Small intestine (tissue), 7 donors: ENCODE measurements at regions not wholly inside any gene's neighbourhood (a gene's known extent, or its start where the extent isn't known, plus 50 kb on each side); places are given as distances from the start of the nearest gene placed in this dataset.

Experiments used
- DNase-seq, 2 donors: peaks; one replicate each; pipeline versions ENCODE4 v3.0.0 to v3.0.0-alpha.2; 2013
- FAIRE-seq: peaks from 2 replicates; lab custom pipeline; 2012; peaks lifted over from hg19 to GRCh38; lab: Jason Lieb, UNC
- H3K27ac ChIP-seq, 3 donors: one replicate each; pipeline ENCODE4 v1.5.1; 2013; ENCODE audit warnings: low read length in 2 of 3, mild to moderate bottlenecking in 2 of 3, control low read depth in 1 of 3, inconsistent platforms in 1 of 3, low read depth in 1 of 3, moderate library complexity in 1 of 3
- H3K27me3 ChIP-seq, 3 donors: one replicate each; pipeline ENCODE4 v1.6.1; 2013; ENCODE audit warnings: low read length in 3 of 3, inconsistent platforms in 1 of 3; ENCODE audit not compliant: control insufficient read depth in 3 of 3, insufficient read depth in 3 of 3
- H3K36me3 ChIP-seq, 3 donors: one replicate each; pipeline ENCODE4 v1.6.1; 2013; ENCODE audit warnings: low read length in 3 of 3, inconsistent platforms in 1 of 3, low read depth in 1 of 3, mild to moderate bottlenecking in 1 of 3, moderate library complexity in 1 of 3; ENCODE audit not compliant: control insufficient read depth in 3 of 3, insufficient read depth in 2 of 3
- H3K4me1 ChIP-seq, 3 donors: one replicate each; pipeline ENCODE4 v1.6.1; 2013; ENCODE audit warnings: low read length in 2 of 3, inconsistent platforms in 1 of 3, low read depth in 1 of 3, mild to moderate bottlenecking in 1 of 3, moderate library complexity in 1 of 3; ENCODE audit not compliant: control insufficient read depth in 3 of 3, insufficient read depth in 2 of 3
- H3K4me3 ChIP-seq, 3 donors: one replicate each; pipeline ENCODE4 v1.5.1; 2013; ENCODE audit warnings: low read length in 3 of 3, control low read depth in 1 of 3, inconsistent platforms in 1 of 3, low read depth in 1 of 3, mild to moderate bottlenecking in 1 of 3, moderate library complexity in 1 of 3
- H3K9me3 ChIP-seq, 2 donors: one replicate each; pipeline ENCODE4 v1.6.1; 2013; ENCODE audit warnings: low read depth in 1 of 2, low read length in 1 of 2; ENCODE audit not compliant: control insufficient read depth in 2 of 2, insufficient read depth in 1 of 2
- WGBS, 3 donors: extraction: QIAGEN DNeasy Blood & Tissue Kit; methylation state at CpG; one replicate each; pipeline ENCODE4 v1.1.7; 2013; 5-methylcytosine and 5-hydroxymethylcytosine counted together
- donor health status: healthy with polysubstance abuse.
- donor health status: control.
- donor health status: control.
- donor health status: Bipolar disorder and iron deficiency.
- donor health status: healthy.

GRCh38 chr6:113340371-113340770 lies 516.8 kb upstream of the MARCKS start:
- H3K36me3 ChIP-seq, result no peaks in the 10 kb centered on the region
- 91 to 94% (median 92%) methylated on average over 4 of the region's 4 CpGs for WGBS, 3 donors
- H3K27me3 ChIP-seq, result no peaks in the 10 kb centered on the region
- no peak for FAIRE-seq
- H3K27ac ChIP-seq, result no peak overlapping the region
- no peak for DNase-seq
- no peak overlapping the region for H3K4me3 ChIP-seq
- no peaks in the 10 kb centered on the region for H3K4me1 ChIP-seq
- H3K9me3 ChIP-seq, result no peaks in the 10 kb centered on the region

GRCh38 chr6:113343940-113344339 lies 513.2 kb upstream of the MARCKS start:
- no peak for DNase-seq
- H3K27me3 ChIP-seq, result no peaks in the 10 kb centered on the region
- H3K36me3 ChIP-seq, result no peaks in the 10 kb centered on the region
- WGBS, 3 donors, result 33 to 95% (median 52%) methylated on average over 1 of the region's 1 CpG
- no peak for FAIRE-seq
- H3K4me1 ChIP-seq, result no peaks in the 10 kb centered on the region
- H3K9me3 ChIP-seq, result no peaks in the 10 kb centered on the region
- H3K4me3 ChIP-seq, result no peak overlapping the region
- H3K27ac ChIP-seq, result no peak overlapping the region

- Histone ChIP-seq H3K4me3 (no peak overlapping the region), H3K4me1 (peaks cover 0 to under 1% (median 0%) of the 10 kb centered on the region in 3 donors), H3K27ac (no peak overlapping the region), H3K9me3 (no peaks in the 10 kb centered on the region), H3K36me3 (no peaks in the 10 kb centered on the region), H3K27me3 (no peaks in the 10 kb centered on the region)
- DNase-seq (no peak), FAIRE-seq (no peak)
- 89 to 97% (median 93%) methylated on average over 2 of the region's 2 CpGs for WGBS, 3 donors
These were observed 512.2 kb upstream of the MARCKS start for GRCh38 chr6:113344969-113345368.

- DNase-seq, result no peak
- H3K27ac ChIP-seq, result no peak overlapping the region
- WGBS, 3 donors, result 76 to 80% (median 77%) methylated on average over 3 of the region's 3 CpGs
- no peaks in the 10 kb centered on the region for H3K9me3 ChIP-seq
- H3K27me3 ChIP-seq, result no peaks in the 10 kb centered on the region
- peaks cover 0 to 16% (median 0%) of the 10 kb centered on the region in 3 donors for H3K4me1 ChIP-seq
- FAIRE-seq, result no peak
- H3K36me3 ChIP-seq, result no peaks in the 10 kb centered on the region
- no peak overlapping the region for H3K4me3 ChIP-seq
These were observed 509.7 kb upstream of the MARCKS start for GRCh38 chr6:113347436-113347835.

GRCh38 chr6:113350461-113350860 lies 506.7 kb upstream of the MARCKS start:
- Histone ChIP-seq H3K27ac (no peak overlapping the region), H3K9me3 (no peaks in the 10 kb centered on the region), H3K4me3 (no peak overlapping the region), H3K4me1 (peaks cover 0 to 33% (median 0%) of the 10 kb centered on the region in 3 donors), H3K27me3 (no peaks in the 10 kb centered on the region), H3K36me3 (no peaks in the 10 kb centered on the region)
- DNase-seq (no peak), FAIRE-seq (no peak)
- 30 to 33% (median 31%) methylated on average over 1 of the region's 1 CpG for WGBS, 3 donors

GRCh38 chr6:113351173-113351834 lies 505.8 kb upstream of the MARCKS start:
- FAIRE-seq, result no peak
- DNase-seq, result no peak
- Histone ChIP-seq H3K36me3 (no peaks in the 10 kb centered on the region), H3K4me1 (peaks cover 0 to 39% (median 0%) of the 10 kb centered on the region in 3 donors), H3K27me3 (no peaks in the 10 kb centered on the region), H3K9me3 (no peaks in the 10 kb centered on the region), H3K4me3 (no peak overlapping the region), H3K27ac (no peak overlapping the region)
- WGBS, 3 donors, result 52 to 72% (median 64%) methylated on average over 4 of the region's 4 CpGs

- H3K9me3 ChIP-seq, result no peaks in the 10 kb centered on the region
- H3K27me3 ChIP-seq, result no peaks in the 10 kb centered on the region
- peaks cover 0 to 44% (median 0%) of the 10 kb centered on the region in 3 donors for H3K4me1 ChIP-seq
- no peak overlapping the region for H3K4me3 ChIP-seq
- peak; percentile 73 for DNase-seq
- no peaks in the 10 kb centered on the region for H3K36me3 ChIP-seq
- WGBS, 3 donors, result 36 to 51% (median 39%) methylated on average over 3 of the region's 3 CpGs
- FAIRE-seq, result no peak
- peak overlapping the region in 2 of 3 donors; percentile 17 to 71 for H3K27ac ChIP-seq
These were observed 504.9 kb upstream of the MARCKS start for GRCh38 chr6:113352029-113352801.

GRCh38 chr6:113352831-113353230 lies 504.3 kb upstream of the MARCKS start:
- H3K27ac ChIP-seq, result peak overlapping the region in 2 of 3 donors; percentile 17 to 71
- no peak overlapping the region for H3K4me3 ChIP-seq
- H3K36me3 ChIP-seq, result no peaks in the 10 kb centered on the region
- H3K9me3 ChIP-seq, result no peaks in the 10 kb centered on the region
- no peaks in the 10 kb centered on the region for H3K27me3 ChIP-seq
- H3K4me1 ChIP-seq, result peaks cover 0 to 47% (median 0%) of the 10 kb centered on the region in 3 donors
- DNase-seq (peak; percentile 60 to 91), FAIRE-seq (no peak)
- WGBS, 3 donors, result 9 to 38% (median 30%) methylated on average over 3 of the region's 3 CpGs
